DND-41 (cell line): ENCODE measurements at regions not wholly inside any gene's neighbourhood (a gene's known extent, or its start where the extent isn't known, plus 50 kb on each side); places are given as distances from the start of the nearest gene placed in this dataset.
A peak's percentile ranks its signal among the peaks of the same experiment; 100 is the strongest.

Source experiments
- ATAC-seq: fragments of 200-7000 bp; cut with Tn5 transposase; 3 replicates; pipeline ENCODE4 v1.9.1; 2021; ENCODE audit warnings: low read depth; ENCODE audit not compliant: insufficient read depth
- DNase-seq: peaks from one replicate; pipeline ENCODE4 v3.0.0-alpha.2; 2020
- H2AFZ ChIP-seq: 2 replicates; pipeline ENCODE4 v1.6.0; 2012; ENCODE audit warnings: low read depth, low read length
- H3K27ac ChIP-seq: 2 replicates; pipeline ENCODE4 v1.5.1; 2012; ENCODE audit warnings: low read length, inconsistent platforms
- H3K27me3 ChIP-seq: fragments of 200-600 bp; sonication (generic); 2 replicates; pipeline ENCODE4 v1.6.0; 2012; ENCODE audit warnings: low read length, mild to moderate bottlenecking, inconsistent platforms; ENCODE audit not compliant: insufficient read depth, poor library complexity
- H3K36me3 ChIP-seq: 2 replicates; pipeline ENCODE4 v1.5.1; 2012; ENCODE audit warnings: low read length, inconsistent platforms; ENCODE audit not compliant: insufficient read depth
- H3K4me1 ChIP-seq: 2 replicates; pipeline ENCODE4 v1.5.1; 2012; ENCODE audit warnings: mild to moderate bottlenecking, low read length; ENCODE audit not compliant: insufficient read depth
- H3K4me2 ChIP-seq: 2 replicates; pipeline ENCODE4 v1.6.0; 2012; ENCODE audit warnings: mild to moderate bottlenecking, moderate library complexity, low read length, inconsistent platforms; ENCODE audit not compliant: insufficient read depth
- H3K4me3 ChIP-seq, 2 experiments: fragments of 200-600 bp in 1 of 2; shearing (Covaris generic) in 1 of 2; 2 replicates each; pipeline ENCODE4 v1.5.1; 2012 to 2016; ENCODE audit warnings: inconsistent platforms in 2 of 2, low read length in 2 of 2, mild to moderate bottlenecking in 2 of 2, low read depth in 1 of 2, moderate library complexity in 1 of 2
- H3K79me2 ChIP-seq: 2 replicates; pipeline ENCODE4 v1.6.0; 2012; ENCODE audit warnings: low read length, inconsistent platforms; ENCODE audit not compliant: insufficient read depth
- H3K9ac ChIP-seq: 2 replicates; pipeline ENCODE4 v1.6.0; 2012; ENCODE audit warnings: low read depth, mild to moderate bottlenecking, inconsistent platforms, low read length, moderate library complexity
- H3K9me3 ChIP-seq: 2 replicates; pipeline ENCODE4 v1.5.1; 2012; ENCODE audit warnings: low read length, moderate library complexity, mild to moderate bottlenecking, inconsistent platforms; ENCODE audit not compliant: insufficient read depth, severe bottlenecking
- H4K20me1 ChIP-seq: 2 replicates; pipeline ENCODE4 v1.6.0; 2012; ENCODE audit warnings: low read length; ENCODE audit not compliant: insufficient read depth
- EZH2 ChIP-seq: IDR thresholded peaks from 3 replicates; pipeline ENCODE4 v1.6.1; 2012; ENCODE audit warnings: borderline replicate concordance, low read depth, mild to moderate bottlenecking, moderate library complexity, low read length, inconsistent platforms; ENCODE audit not compliant: severe bottlenecking
- TF ChIP-seq, protein P1 (sequence below): IDR thresholded peaks from 2 replicates; pipeline ENCODE4 v1.5.1; 2012; ENCODE audit warnings: borderline replicate concordance, low read length, moderate library complexity, mild to moderate bottlenecking; ENCODE audit not compliant: poor library complexity, severe bottlenecking; ENCODE audit errors: extremely low read depth

DNA sequence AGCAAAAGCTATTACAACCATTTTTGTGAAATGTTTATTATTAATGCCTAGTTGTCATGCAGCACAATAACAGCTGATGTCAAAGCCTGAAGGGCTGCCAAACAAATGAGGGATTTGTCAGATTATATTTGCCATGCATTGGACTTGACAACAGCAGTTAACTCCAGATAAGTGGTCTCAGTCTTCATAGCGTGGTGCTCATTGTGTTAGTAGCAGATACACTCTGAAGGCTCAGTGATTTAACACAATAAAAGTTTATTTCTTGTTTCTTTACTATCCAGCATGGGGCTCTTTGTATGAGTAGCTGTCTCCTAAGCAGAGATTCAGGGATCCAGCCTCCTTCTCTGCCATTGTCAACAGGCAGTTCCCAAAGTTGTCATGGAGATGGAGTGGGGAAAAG, 76.0 kb upstream of the PTGFRN start:
- TF ChIP-seq EZH2, result no peak
- TF ChIP-seq, protein P1, sequence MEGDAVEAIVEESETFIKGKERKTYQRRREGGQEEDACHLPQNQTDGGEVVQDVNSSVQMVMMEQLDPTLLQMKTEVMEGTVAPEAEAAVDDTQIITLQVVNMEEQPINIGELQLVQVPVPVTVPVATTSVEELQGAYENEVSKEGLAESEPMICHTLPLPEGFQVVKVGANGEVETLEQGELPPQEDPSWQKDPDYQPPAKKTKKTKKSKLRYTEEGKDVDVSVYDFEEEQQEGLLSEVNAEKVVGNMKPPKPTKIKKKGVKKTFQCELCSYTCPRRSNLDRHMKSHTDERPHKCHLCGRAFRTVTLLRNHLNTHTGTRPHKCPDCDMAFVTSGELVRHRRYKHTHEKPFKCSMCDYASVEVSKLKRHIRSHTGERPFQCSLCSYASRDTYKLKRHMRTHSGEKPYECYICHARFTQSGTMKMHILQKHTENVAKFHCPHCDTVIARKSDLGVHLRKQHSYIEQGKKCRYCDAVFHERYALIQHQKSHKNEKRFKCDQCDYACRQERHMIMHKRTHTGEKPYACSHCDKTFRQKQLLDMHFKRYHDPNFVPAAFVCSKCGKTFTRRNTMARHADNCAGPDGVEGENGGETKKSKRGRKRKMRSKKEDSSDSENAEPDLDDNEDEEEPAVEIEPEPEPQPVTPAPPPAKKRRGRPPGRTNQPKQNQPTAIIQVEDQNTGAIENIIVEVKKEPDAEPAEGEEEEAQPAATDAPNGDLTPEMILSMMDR, result no peak

GRCh38 chr1:116834595-116834994, 75.1 kb upstream of the PTGFRN start:
- Histone ChIP-seq H3K4me3 (no peak overlapping the region), H3K79me2 (no peaks in the 10 kb centered on the region), H3K9ac (no peak overlapping the region; the same call in 1 of the 2 replicates), H3K4me2 (no peak overlapping the region), H3K9me3 (no peaks in the 10 kb centered on the region), H3K27me3 (no peaks in the 10 kb centered on the region), H4K20me1 (no peaks in the 10 kb centered on the region), H3K4me1 (peaks cover 14% of the 10 kb centered on the region), H2AFZ (peak overlapping the region; percentile 24), H3K27ac (peak overlapping the region; percentile 46; the same call in 1 of the 2 replicates), H3K36me3 (no peaks in the 10 kb centered on the region)
- ATAC-seq, result peak; percentile 63
- DNase-seq, result no peak
- no peak for TF ChIP-seq EZH2
- TF ChIP-seq, protein P1, result no peak

More for the DNA sequence above, 76.0 kb upstream of the PTGFRN start:
- H3K4me2 ChIP-seq, result no peak overlapping the region
- H4K20me1 ChIP-seq, result no peaks in the 10 kb centered on the region
- H3K27me3 ChIP-seq, result no peaks in the 10 kb centered on the region
- DNase-seq (no peak), ATAC-seq (no peak)
- no peaks in the 10 kb centered on the region for H3K36me3 ChIP-seq
- no peaks in the 10 kb centered on the region for H3K9me3 ChIP-seq
- no peak overlapping the region for H2AFZ ChIP-seq
- no peak overlapping the region for H3K4me3 ChIP-seq
- peaks cover 14% of the 10 kb centered on the region for H3K4me1 ChIP-seq
- H3K79me2 ChIP-seq, result no peaks in the 10 kb centered on the region
- no peak overlapping the region for H3K9ac ChIP-seq
- no peak overlapping the region for H3K27ac ChIP-seq

DNA sequence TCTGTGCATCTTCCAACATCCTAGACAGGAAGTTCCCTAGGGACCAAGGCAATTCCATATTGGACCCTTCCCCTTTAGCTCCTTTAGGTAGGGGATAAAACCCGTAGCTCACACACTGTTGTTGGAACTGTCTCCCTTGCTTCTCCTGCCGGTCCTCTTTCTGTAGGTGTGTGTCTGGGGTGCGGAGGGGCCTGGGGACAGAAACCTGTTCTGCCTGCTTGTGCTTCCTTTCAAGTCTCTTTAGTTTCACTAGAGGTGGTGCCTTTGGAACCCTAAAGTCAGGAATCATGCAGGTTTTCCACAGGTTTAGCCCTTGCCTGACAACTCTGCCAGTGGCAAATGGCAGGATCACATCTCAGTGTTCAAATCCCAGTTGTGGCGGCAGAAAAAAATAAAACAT, 74.6 kb upstream of the PTGFRN start:
- ATAC-seq, result no peak

More for the DNA sequence above, 74.6 kb upstream of the PTGFRN start:
- Histone ChIP-seq H3K9me3 (no peaks in the 10 kb centered on the region), H3K79me2 (no peaks in the 10 kb centered on the region), H3K4me2 (no peak overlapping the region), H3K27ac (no peak overlapping the region), H3K36me3 (no peaks in the 10 kb centered on the region), H3K4me1 (peaks cover 9% of the 10 kb centered on the region), H3K9ac (no peak overlapping the region), H2AFZ (no peak overlapping the region), H3K27me3 (no peaks in the 10 kb centered on the region), H4K20me1 (no peaks in the 10 kb centered on the region), H3K4me3 (no peak overlapping the region)
- DNase-seq, result no peak
- TF ChIP-seq, protein P1, result no peak
- no peak for TF ChIP-seq EZH2
